Spleen (tissue), 7 donors: ENCODE measurements at regions not wholly inside any gene's neighbourhood (a gene's known extent, or its start where the extent isn't known, plus 50 kb on each side); places are given as distances from the start of the nearest gene placed in this dataset.

Experiments used
- POLR2A ChIP-seq, 3 donors: fragments of 450-650 bp; IDR thresholded peaks; one replicate each; pipeline ENCODE4 v1.5.1; 2017; ENCODE audit warnings: antibody characterized with exemption in 3 of 3, mild to moderate bottlenecking in 1 of 3
- POLR2AphosphoS5 ChIP-seq, 3 donors: sonication (generic); formaldehyde crosslinking; IDR thresholded peaks; one replicate each; pipeline ENCODE4 v1.5.1; 2017; ENCODE audit warnings: antibody characterized with exemption in 3 of 3
- TF ChIP-seq, protein P1 (sequence below), 11 experiments: fragments of 200-600 bp in 7 of 11; fragments of 450-650 bp in 4 of 11; sonication (generic) in 4 of 11; IDR thresholded peaks in 8 of 11; conservative IDR thresholded peaks in 3 of 11; 1 replicate in 7 of 11; 2 replicates in 4 of 11; pipeline versions ENCODE4 v1.4.0 to v1.8.0; 2016 to 2021; ENCODE audit warnings: antibody characterized with exemption in 11 of 11, inconsistent platforms in 4 of 11, mild to moderate bottlenecking in 1 of 11
- donor health status: DM: no; HTN: no; CAD: no; lungs with moderate emphysema.
- donor health status: DM: no; HTN: no; CAD: no.
- donor health status: DM: no; HTN: no; CAD: no.

DNA sequence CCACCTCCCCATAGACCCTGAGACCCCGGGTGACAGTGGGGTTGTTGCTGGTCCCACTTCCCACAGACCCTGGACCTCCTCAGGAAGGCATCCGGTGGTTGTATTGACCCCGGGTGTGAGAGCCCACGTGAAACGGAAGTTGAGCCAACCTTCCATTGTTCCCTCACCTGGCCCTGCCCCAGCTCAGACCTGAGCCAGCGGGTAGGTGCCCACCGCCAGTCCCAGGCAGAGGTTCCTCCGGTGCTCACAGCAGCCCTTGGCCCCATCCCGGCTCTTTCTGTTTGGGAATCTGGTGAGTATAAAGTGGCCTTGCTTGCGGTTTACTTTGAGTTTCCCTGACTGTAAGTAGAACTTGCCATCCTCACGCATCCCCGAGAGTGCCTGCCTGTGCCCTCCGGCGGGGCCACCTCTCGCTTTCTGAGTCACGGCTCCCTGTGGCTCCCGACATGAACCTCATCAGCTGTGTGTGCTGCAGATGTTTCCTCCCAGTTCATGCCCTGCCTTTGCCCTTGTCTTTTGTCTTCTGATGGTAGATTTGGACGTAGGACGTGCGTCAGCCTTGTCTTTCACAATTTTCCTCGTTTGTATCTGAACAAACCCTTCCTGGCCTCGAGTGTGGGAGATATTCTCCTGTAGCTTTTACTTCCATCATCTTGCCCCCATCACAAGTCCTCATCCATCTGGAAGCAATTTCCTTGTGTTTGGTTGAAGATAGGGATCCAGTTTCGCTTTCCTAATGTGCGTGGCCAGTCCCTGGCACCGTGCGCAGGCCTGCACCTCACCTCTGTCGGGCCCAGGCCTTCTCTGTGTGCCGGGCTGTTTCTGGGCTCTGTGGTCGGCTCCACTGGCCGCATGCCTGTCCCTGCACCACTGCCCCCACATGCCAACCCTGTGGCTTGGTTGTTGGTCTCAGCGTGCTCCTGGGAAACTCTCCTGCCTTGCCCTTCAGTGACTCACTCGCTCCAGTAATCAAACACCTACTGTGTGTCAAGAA, 76.0 kb downstream of the METRNL start:
- TF ChIP-seq, protein P1, sequence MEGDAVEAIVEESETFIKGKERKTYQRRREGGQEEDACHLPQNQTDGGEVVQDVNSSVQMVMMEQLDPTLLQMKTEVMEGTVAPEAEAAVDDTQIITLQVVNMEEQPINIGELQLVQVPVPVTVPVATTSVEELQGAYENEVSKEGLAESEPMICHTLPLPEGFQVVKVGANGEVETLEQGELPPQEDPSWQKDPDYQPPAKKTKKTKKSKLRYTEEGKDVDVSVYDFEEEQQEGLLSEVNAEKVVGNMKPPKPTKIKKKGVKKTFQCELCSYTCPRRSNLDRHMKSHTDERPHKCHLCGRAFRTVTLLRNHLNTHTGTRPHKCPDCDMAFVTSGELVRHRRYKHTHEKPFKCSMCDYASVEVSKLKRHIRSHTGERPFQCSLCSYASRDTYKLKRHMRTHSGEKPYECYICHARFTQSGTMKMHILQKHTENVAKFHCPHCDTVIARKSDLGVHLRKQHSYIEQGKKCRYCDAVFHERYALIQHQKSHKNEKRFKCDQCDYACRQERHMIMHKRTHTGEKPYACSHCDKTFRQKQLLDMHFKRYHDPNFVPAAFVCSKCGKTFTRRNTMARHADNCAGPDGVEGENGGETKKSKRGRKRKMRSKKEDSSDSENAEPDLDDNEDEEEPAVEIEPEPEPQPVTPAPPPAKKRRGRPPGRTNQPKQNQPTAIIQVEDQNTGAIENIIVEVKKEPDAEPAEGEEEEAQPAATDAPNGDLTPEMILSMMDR (IDR thresholded peaks at IDR 0.05 in 8 of 11, conservative IDR thresholded peaks at IDR 0.05 in 3 of 11) = no peak
- TF ChIP-seq POLR2AphosphoS5 (IDR thresholded peaks at IDR 0.05) (peak; percentile 57 to 74 (median 63)), POLR2A (IDR thresholded peaks at IDR 0.05) (no peak)
